ENCODE measurements at regions not wholly inside any gene's neighbourhood (a gene's known extent, or its start where the extent isn't known, plus 50 kb on each side); places are given as distances from the start of the nearest gene placed in this dataset.
"Not testable (repeated sequence)": the region's sequence is repeated elsewhere in the genome, so short reads cannot be mapped to it uniquely, and the experiment has no call there.

DNA sequence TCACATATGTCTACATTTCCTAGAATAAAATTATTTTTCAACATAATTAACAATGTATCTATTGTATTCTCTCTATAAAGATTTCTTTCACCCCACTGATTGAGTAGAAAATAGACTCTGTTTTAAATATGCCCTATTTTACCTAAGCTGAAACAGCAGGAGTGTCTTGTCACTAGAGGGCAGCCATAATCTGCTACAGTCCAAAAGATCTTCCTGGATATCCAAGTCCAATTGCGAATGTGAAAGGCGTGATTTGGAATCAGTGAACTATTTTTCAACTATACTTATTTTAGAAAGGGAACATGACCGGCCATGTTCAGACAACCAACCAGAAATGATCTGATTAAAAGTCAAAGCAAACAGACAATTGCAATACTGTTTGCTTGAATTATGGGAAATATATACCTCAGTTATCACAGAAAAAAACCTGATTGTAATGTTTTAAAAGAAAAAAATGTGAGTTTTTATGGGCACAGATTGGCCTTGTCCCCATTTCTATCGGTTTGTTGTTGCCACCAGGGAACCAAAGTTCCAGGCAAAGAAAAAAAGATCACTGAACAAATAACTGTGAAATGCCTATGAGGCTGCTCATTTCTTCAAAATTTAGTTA, 1211.0 kb upstream of the ADGRL4 start:
- DNase-seq: no peak

- DNase-seq: no peak
Measured at GRCh38 chr1:80214888-80215540, 1208.5 kb upstream of the ADGRL4 start.

GRCh38 chr1:80212948-80213347, 1206.4 kb upstream of the ADGRL4 start:
- no peak for DNase-seq

DNA sequence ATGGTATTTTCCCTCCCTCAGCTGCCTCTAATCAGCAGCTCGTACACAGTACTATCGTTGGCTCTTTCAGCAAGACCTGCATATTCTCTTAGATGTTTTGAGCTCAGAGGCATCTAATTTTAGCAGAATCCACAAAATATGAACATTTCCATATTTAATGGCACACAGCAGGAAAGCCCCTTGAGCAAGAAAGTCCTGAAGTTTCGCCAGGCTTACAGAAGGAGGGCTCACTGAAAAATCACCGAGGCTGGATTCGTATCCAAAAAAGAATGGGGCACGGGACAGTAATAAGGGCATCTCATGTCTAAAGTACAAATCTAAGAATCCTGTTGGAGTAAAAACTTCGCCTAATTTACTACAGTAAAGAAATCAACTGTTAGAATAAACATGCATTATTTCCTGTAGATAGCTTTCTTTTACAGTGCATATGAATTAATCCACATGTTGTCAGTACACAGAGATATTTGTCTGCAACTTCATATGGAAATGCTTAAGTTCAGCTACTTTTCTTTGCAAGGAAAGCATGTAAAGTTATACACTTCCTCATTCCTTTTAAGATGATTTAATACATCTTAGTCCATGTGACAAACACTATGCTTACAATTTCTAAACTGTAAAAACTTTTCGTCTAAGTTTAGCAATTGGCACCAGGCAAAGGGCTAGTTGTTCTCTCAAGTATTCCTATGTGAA, 1205.3 kb upstream of the ADGRL4 start:
- no peak for DNase-seq

DNA sequence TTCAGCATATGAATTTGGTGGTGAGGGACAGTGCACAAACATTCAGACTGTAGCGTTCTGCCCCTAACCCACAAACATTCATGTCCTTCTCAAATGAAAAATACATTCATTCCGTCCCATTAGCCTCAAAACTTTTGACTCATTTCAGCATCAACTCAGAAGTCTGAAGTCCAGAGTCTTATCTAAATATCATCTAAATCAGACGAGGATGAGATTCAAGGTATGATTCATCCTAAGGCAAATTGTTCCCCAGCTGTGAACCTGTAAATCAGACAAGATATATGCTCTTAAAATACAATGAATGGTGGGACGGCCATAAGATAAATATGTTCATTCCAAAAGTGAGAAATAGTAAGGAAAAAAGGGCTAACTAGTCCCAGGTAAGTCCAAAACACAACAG, 1195.6 kb upstream of the ADGRL4 start:
- no peak for DNase-seq

- no peak for DNase-seq
Measured at GRCh38 chr1:80194221-80194620, 1187.7 kb upstream of the ADGRL4 start.

- DNase-seq: no peak
Measured at GRCh38 chr1:80181418-80181817, 1174.9 kb upstream of the ADGRL4 start.

DNA sequence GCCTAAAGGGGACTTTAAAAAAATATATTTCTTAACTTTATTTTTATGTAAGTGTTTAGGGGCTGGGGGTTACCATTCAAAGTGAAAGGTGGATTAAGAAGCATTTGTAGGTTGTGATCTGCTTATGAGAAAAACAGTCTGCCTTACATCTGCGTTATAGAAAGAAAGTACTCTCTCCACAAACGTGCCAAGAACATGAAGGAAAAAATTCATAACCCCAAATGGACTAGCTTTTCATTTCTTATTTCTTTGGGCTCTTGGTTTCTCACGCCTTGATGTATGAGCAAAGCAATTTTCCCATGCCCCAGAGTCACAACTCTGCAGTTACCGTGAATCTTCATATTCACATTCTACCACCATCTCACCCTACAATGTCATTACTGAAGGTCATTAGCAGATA, 1165.1 kb upstream of the ADGRL4 start:
- no peak for DNase-seq

DNA sequence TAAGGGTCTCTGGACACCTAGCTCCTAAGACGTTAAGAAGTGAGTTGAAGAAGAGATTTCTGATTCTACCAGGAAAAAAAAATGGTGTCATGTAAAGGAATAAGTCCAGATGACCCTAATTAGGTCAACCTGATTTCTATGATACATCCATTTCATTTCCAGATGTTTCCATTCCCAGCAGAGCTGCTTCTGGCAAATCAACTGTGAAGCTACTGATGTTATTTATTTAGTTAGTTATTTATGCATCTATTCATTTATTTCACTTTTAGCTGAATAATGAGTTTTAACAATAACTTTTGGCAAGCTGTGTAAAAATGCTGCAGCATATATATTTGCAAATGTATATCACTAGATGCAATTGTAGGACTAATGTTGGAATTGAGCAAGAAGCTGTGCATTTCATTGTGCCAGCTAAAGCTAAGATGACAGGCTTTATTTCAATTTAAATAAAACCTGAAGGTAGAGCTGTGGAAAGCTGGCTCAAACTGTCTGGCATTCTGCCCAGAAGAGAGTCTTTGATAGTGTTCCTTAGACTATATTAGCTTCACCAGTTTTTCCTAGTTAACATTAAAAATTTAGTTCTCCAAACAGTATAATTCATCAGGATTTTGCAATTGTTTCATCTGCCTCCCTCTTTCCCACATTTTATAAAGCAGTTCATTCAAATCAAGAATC, 1164.4 kb upstream of the ADGRL4 start:
- DNase-seq: no peak

- no peak for DNase-seq
Measured at GRCh38 chr1:80164150-80164549, 1157.6 kb upstream of the ADGRL4 start.

GRCh38 chr1:80163686-80164085, 1157.2 kb upstream of the ADGRL4 start:
- no peak for DNase-seq

GRCh38 chr1:80158771-80159170, 1152.2 kb upstream of the ADGRL4 start:
- no peak for DNase-seq

DNA sequence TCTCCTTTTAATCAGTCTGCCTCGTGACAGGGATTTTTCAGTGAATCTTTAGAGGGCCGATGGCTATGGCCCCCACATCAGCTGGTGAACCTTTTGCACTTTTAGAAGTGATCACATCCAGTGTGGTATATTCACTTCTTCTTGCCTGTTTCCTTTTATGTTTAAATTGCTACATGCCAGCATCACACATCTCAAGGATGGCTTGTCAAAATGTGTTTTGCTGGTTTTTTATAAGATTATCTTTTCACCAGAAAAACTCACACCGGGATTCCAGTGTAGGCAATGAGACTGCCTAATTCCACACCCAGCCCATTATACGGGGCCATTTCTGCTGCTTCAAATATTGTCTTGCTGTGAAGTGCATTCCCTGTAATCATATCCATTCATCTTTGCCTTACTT, 1151.7 kb upstream of the ADGRL4 start:
- no peak for DNase-seq

DNA sequence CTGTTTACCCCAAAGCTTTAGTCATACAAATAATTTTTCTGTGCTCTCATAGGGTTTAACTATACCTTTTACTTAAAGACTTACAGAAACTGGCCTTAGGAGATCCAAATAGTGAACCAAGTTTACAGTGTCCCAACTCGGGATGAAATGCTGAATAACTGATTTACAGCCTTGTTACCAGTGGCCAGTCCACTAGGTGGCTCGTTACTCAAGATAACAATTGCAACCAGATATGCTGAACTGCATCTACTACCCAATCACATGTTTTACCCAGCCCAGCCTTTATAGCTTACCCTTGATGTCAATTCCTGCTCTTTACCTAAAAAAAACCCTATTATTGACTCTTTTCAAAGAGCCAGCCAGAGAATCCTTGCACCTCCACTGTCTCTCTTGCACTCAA, 1148.8 kb upstream of the ADGRL4 start:
- DNase-seq: no peak

DNA sequence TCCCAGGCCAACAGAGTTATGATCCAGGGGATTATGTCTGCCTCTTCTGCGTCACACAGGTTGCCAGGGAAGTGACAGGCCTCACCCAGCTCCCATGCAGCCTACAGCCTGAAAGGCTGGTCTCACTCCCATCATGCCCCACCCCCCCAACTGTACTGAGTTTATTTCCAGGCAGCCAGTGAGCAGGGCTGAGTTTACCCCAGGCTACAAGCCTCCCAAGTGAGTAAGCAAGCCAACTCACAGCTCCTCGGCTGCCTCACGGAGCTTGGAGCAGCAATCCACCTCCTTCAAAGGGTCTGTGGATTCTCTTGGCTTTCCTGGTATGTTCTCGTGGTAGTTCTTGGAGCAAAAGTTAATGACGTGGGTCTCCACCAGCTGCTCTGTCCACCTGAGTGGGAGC, 1147.6 kb upstream of the ADGRL4 start:
- DNase-seq: no peak

GRCh38 chr1:80153762-80154161, 1147.2 kb upstream of the ADGRL4 start:
- DNase-seq: no peak

DNA sequence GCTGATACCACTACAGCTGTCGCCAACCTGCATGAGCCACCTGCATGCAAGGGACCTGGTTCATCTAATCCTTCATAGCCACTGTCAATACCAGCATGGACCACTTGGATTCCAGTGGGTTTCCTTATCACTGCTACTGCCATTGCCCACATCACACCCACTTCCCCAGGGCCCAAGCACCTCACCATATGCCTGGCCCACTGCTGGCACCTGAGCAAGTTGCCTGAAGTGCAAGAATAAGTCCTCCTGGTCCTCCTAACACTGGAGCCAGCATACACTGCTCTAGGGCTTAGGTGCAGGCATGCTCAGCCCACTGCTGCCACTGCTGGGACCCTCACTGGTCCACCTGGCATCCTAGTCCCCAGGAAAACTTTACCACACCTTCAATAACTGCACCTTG, 1136.8 kb upstream of the ADGRL4 start:
- DNase-seq: no peak

- DNase-seq: not testable (repeated sequence)
Measured at GRCh38 chr1:80137946-80138602, 1131.5 kb upstream of the ADGRL4 start.

- DNase-seq: no peak
Measured at GRCh38 chr1:80113168-80114038, 1106.9 kb upstream of the ADGRL4 start.

DNA sequence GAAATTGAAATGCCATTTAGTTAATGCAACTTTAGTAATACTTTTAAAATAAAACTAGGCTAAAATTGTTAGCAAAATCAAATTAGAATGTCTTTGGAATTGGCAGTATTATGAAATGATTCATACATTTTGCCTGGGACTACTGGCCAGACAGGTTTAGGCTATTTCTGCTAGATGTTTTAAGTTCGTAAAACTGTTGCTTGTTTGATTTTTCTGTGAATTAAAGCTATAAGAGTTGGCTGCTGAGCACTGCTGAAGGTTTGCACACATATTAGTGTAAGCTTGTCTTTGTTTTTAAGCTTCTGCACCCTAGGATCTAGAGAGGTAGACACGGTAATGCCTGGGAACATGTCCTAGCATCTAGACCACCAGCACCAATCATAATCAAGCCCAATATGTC, 1094.6 kb upstream of the ADGRL4 start:
- no peak for DNase-seq

- no peak for DNase-seq
Measured at GRCh38 chr1:80099713-80100112, 1093.2 kb upstream of the ADGRL4 start.

DNA sequence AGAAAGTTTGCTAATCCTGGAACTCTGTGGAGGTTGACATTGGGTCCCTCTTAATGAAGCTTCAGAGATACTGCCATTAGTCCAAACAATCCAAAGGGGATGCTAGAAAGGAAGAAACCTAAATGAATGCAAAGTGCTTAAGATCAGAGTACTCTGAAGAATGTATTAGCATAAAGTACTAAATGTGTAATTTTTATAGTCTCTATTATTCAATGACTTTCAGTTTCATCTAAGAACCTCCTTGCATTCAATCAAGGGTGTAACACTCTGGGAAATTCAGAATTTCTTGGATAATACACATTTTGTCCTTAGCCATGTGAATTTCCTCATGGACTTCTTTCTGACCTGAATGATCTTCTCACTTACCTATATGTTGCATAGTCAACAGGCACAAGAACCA, 1078.5 kb upstream of the ADGRL4 start:
- no peak for DNase-seq
